GM12878 (cell line): ENCODE measurements at regions not wholly inside any gene's neighbourhood (a gene's known extent, or its start where the extent isn't known, plus 50 kb on each side); places are given as distances from the start of the nearest gene placed in this dataset.

Experiments used
- JUND ChIP-seq: IDR thresholded peaks from 2 replicates; pipeline ENCODE4 v1.6.1; 2012; ENCODE audit warnings: low read depth, mild to moderate bottlenecking, low read length, improper control_type of control experiment, moderate library complexity
- LARP7 ChIP-seq: fragments of 450-650 bp; IDR thresholded peaks from 2 replicates; pipeline ENCODE4 v1.6.1; 2017; ENCODE audit warnings: mild to moderate bottlenecking
- NFIC ChIP-seq: IDR thresholded peaks from 2 replicates; pipeline ENCODE4 v1.6.1; 2012; ENCODE audit warnings: low read depth, mild to moderate bottlenecking, inconsistent platforms, low read length, moderate library complexity
- PML ChIP-seq: IDR thresholded peaks from 2 replicates; pipeline ENCODE4 v1.6.1; 2012; ENCODE audit warnings: low read length, inconsistent platforms
- WRNIP1 ChIP-seq: IDR thresholded peaks from 2 replicates; pipeline ENCODE4 v1.6.1; 2011; ENCODE audit warnings: low read depth, low read length, improper control_type of control experiment, borderline replicate concordance
- ZNF24 ChIP-seq: fragments of 450-650 bp; IDR thresholded peaks from 2 replicates; pipeline ENCODE4 v1.6.1; 2017; ENCODE audit warnings: antibody characterized with exemption, mild to moderate bottlenecking
- TF ChIP-seq, protein P1 (sequence below): IDR thresholded peaks from 2 replicates; pipeline ENCODE4 v1.6.1; 2012; ENCODE audit warnings: low read depth, low read length, improper control_type of control experiment
- TF ChIP-seq, protein P2 (sequence below): fragments of 450-650 bp; IDR thresholded peaks from 2 replicates; pipeline ENCODE4 v1.6.1; 2016; ENCODE audit warnings: mild to moderate bottlenecking, moderate library complexity, borderline replicate concordance

DNA sequence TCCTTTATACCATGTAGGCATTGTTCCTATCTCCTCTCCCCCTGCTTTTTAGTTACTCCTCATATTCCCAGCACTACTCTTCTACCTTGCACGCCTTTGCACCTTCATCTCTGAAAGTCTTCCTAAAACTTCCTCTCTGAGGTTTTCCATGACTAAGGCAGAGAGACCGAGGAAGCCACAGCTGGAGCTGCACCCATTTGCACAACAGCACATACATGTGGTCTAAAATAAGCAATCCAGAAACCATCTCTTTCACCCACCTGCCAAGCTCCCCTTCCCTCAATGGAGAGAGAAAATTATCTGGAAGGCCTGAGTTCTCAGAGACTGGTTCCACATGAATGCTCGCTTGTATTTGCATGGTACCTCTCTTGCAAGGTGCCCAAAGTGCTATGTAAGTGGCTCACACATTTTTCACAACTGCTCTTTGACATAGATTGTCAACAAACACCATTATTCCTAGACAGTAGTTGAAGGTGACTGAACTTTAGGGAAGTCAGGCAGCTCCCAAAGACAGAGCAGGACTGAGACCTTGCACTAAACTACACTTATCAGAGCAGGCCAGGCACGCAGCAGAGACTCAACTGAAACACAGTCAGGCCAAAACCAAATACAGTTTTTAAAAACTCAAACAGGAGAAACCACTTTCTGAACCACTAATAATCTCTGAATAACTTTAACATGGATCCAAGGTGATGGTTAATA, 313.2 kb downstream of the TFAP2A start (continued):
- TF ChIP-seq WRNIP1 (no peak), PML (no peak), NFIC (no peak), JUND (no peak), LARP7 (no peak), ZNF24 (no peak)
- TF ChIP-seq, protein P1, sequence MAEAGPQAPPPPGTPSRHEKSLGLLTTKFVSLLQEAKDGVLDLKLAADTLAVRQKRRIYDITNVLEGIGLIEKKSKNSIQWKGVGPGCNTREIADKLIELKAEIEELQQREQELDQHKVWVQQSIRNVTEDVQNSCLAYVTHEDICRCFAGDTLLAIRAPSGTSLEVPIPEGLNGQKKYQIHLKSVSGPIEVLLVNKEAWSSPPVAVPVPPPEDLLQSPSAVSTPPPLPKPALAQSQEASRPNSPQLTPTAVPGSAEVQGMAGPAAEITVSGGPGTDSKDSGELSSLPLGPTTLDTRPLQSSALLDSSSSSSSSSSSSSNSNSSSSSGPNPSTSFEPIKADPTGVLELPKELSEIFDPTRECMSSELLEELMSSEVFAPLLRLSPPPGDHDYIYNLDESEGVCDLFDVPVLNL = no peak
- TF ChIP-seq, protein P2, sequence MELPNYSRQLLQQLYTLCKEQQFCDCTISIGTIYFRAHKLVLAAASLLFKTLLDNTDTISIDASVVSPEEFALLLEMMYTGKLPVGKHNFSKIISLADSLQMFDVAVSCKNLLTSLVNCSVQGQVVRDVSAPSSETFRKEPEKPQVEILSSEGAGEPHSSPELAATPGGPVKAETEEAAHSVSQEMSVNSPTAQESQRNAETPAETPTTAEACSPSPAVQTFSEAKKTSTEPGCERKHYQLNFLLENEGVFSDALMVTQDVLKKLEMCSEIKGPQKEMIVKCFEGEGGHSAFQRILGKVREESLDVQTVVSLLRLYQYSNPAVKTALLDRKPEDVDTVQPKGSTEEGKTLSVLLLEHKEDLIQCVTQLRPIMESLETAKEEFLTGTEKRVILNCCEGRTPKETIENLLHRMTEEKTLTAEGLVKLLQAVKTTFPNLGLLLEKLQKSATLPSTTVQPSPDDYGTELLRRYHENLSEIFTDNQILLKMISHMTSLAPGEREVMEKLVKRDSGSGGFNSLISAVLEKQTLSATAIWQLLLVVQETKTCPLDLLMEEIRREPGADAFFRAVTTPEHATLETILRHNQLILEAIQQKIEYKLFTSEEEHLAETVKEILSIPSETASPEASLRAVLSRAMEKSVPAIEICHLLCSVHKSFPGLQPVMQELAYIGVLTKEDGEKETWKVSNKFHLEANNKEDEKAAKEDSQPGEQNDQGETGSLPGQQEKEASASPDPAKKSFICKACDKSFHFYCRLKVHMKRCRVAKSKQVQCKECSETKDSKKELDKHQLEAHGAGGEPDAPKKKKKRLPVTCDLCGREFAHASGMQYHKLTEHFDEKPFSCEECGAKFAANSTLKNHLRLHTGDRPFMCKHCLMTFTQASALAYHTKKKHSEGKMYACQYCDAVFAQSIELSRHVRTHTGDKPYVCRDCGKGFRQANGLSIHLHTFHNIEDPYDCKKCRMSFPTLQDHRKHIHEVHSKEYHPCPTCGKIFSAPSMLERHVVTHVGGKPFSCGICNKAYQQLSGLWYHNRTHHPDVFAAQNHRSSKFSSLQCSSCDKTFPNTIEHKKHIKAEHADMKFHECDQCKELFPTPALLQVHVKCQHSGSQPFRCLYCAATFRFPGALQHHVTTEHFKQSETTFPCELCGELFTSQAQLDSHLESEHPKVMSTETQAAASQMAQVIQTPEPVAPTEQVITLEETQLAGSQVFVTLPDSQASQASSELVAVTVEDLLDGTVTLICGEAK = no peak
